GF-D8 (cell line): ENCODE measurements at regions not wholly inside any gene's neighbourhood (a gene's known extent, or its start where the extent isn't known, plus 50 kb on each side); places are given as distances from the start of the nearest gene placed in this dataset.
"Not testable (repeated sequence)": the region's sequence is repeated elsewhere in the genome, so short reads cannot be mapped to it uniquely, and the experiment has no call there.

Experiments used
- DNase-seq: peaks from one replicate; lab custom pipeline; 2025; lab: John Stamatoyannopoulos, UW

DNA sequence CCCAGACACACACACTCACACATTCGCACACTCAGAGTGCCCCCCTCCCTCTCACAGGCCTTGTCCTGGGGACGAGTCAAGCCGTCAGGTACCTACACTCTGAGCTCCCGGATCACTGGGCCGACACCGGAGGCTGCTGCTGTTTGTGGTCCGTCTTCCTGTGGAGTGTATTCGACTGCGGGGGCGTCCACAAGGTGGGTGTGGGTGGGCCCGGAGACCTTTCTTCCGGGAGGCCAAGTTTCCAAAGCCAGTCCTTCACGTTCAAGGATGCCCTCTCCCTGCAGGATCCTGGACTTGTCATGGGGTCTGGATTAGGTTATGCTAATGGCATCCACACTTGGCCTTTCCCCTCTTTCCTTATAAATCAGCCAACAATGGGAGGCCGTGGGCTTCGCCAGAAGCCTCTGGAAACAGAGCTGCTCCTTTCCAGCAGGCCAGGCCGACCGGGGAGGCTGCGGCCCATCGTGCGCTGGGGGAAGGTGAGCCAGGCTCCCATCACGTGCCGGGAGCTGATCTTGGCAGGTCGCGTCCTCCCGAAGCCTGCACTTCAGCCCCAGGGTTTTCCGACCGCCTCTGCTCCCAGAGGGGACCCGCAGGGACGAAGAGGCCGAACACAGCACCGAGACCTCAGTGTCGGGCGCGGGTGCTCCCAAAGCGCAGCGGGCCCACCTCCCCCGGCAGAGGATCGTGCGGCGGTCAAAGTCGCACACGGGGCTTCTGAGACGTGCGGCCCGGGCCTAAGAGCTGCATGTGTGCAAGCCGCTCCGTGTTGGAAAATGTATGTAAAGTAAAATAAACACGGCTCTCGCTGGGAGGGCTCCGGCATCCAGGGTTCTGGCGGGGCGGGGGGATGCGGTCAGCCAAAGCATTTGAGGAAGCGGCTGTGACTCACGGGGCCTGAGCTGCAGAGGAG lies 196.5 kb upstream of the ZNF469 start:
- DNase-seq: not testable (repeated sequence)

DNA sequence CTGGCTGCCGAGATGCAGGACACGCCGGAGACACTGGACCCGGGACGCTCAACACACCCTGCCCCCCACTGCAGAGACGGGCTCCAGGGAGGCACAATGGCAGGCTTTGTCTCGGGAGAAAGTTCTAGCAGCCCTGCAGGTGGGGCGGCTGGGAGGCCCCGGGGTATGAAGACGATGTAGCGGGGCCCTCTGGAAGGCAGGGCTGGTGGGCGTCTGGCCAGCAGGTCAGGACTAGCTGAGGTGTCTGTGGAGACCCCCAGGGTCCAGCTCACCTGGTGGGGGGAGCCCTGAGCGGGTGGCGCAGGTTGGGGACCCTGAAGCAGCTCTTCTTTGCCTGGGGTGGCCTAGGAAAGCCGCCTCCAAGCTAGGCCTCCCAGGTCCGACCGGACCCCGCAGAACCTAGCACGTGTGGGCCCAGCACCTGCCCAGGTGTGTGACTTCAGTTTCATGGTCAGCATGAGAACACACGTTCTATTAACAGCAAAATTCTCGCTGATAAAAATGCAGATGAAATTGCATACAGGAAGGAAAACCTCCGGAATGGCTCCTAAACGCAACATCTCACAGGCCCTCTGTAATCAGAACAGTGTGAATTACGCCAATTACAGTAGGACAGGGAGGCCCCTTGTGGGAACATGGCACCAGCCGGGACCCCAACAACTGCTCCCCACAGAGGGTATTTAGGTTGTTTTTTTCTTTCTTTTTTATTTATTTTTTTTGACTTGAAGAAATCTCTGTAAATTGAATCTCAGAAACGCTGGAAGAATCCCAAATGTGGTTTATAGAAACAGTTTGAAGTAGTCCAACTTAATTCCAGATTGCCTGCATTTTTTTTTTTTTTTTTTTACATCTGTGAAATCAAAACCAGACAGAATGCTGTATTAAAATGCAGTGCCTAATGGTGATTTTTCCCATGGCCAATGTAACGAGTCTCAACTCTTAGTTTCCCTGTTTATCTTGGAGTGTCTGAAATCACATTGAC lies 195.6 kb upstream of the ZNF469 start:
- not testable (repeated sequence) for DNase-seq

DNA sequence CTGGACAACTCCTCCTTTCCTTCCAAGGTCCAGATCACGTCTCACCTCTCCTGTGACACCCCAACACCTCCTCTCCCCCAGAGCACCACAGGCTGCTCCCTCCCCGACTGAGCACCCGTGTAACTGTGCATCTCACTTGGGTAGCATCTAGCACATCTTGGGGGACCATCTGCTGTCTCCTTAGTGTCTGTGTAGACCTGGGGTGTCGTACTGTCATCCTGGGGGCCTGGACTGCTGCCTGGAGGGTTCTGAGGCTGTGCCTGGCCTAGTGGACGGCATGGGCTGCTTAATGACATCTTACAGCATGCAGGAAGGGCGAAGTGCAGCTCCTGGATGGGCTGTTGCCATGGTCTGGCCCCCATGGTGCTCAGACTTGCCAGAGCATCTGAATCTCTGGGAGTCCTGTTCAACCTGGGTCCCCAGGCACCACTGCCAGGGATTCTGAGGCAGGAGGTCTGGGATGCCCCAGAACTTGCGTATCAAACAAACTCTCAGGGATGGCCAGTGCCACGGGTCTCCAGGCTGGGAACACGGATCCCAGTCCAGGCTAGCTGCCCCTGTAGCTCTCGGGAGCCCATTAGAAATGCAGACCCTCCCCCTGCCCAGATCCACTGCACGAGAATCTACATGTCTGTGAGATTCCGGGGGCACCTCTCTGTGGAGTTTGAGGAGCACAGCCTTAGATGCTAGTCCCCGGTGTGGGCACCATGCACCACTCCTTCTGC lies 194.4 kb upstream of the ZNF469 start:
- not testable (repeated sequence) for DNase-seq

DNA sequence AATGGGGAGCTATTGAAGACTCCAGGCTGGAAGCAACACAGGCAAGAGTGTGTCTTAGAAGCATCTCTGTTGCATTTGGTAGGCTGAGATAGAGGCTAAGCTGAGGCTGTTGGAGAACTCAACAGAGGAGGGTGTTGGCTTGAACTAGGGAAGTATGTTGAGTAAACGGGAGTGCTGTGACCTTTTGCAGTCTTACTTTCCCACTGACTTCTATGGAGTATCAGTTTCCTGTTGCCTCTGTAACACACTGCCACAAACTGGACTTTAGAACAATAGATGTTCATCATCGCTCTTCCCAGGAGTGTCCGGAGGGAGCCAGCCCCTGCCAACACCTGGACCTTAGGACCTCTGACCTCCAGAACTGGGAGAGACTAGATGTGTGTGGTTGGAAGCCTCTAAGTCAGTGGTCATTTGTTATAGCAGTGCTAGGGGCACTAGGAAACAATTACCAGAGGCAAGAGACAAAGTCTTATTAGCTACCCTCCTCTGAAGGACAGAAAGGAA lies 192.1 kb upstream of the ZNF469 start:
- DNase-seq: not testable (repeated sequence)

DNA sequence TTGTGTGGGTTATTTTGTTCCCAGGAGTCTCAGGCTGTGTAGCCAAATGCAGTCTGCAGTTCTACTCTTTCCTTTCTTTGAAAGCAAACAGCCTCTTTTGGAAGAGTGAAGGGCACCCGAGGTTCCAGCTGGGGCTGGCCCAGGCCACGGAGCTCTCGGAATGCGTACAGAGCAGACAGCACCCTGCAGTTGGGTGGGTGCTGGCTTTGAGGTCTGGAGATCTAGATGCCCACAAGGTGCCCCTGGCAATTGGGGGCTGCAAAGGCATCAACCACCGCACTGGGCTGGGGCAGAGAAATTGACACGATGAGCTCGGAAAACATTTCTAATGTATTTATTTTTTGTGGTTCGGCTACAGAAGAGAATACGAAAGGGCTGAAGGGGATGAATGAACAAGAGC lies 191.6 kb upstream of the ZNF469 start:
- not testable (repeated sequence) for DNase-seq

DNA sequence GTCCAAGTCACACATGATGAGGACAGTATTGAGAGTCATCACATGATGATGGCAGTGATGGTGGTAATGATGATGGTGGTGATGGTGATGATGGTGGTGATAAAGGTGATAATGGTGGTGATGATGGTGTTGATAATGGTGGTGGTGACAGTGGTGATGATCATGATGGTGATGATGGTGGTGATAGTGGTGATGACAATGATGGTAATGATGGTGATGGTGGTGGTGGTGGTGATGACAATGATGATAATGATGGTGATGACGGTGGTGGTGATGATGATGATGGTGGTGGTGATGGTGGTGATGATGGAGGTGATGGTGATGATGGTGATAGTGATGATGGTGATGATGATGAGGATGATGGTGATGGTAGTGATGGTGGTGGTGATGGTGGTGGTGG lies 190.2 kb upstream of the ZNF469 start:
- no peak for DNase-seq

DNA sequence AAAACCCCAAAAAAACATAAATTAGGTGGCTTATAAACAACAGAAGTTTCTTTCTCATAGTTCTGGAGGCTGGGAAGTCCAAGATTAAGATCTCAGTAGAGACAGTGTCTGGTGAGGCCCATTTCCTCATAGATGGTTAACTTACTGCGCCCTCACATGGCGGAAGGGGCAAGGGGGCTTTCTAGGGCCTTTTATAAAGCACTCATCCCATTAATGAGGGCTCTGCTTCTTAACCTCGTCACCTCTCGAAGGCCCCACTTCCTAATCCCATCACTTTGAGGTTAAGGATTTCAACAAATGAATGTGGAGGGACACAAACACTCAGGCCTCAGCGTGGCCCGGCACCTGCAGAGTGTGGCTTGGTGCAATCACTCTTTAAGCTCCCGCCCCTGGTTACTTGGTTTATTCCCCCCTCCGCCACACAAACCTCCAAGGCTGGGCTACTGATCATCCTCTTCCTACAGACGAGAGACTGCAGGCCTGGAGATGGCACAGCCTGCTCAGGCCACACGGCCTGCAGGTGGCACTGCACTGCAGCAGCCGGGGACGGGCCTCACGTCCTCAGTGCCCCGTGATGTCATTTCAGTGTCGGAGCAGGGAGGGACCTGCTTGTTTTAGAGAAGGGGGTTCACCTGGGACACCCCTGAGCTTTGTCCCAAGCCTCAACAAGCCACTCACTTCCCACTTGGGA lies 188.9 kb upstream of the ZNF469 start:
- peak; percentile 60 for DNase-seq

DNA sequence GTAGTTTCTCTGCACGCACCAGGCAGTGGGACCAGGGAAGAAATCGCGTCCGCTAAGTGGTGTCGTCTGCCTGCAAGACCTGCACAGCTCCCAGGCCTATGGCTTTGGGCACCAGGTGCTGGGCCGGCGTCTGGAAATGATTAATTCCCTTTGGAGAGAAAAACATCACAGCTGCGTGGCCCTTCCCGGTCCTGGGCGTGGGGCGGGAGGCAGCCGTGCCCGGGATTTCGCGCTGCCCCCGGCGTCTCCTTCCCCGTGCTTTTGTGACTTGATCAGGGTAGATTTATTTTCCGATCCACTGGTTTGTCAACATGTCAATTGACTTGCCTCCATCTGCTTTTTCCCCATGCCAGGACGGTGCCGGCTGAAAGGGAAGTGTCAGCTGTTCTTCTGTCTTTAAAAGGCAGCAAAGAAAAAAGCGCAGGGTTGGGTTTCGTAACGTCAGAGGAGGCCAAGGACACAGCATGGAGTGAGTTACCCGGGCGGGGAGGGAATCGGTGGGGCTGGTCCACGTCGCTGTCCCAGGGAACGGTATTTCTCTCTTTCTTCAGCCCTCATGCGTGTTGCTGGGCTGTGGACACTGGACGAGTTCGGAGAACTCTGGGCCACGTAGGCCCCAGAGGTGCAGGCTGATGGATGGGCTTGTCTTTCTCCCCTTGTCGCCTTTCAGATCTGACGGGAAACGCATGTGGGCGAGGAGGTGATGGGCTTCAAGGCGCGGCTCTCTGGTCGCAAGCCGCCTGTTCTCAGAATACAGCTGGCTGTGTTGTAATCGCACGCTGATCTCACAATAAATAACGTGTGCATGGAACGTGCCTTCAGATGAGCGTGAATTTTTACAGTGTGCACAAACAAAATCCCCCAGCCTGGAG lies 188.1 kb upstream of the ZNF469 start:
- peak; percentile 44 for DNase-seq

DNA sequence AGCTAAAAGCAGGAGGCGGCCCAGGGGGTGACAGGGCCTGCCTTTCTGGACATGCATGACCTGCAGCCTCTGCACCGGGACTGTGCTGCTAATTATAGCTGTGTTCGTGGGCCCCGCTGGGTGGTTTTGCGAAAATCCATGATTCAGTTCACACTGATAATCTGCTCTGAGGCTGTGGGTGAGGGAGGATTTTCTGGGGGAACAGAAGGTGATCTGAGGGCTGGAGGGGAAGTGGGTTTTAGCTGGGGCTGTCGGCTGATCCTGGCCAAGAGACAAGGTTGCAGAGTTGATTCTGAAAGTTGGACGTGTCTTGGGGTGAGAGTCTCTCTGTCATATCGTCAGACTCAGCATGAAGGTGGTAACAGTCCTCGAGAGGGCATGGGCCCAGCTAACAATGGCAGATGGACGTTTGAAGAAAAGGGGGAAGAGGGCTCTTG lies 187.5 kb upstream of the ZNF469 start:
- DNase-seq: no peak

DNA sequence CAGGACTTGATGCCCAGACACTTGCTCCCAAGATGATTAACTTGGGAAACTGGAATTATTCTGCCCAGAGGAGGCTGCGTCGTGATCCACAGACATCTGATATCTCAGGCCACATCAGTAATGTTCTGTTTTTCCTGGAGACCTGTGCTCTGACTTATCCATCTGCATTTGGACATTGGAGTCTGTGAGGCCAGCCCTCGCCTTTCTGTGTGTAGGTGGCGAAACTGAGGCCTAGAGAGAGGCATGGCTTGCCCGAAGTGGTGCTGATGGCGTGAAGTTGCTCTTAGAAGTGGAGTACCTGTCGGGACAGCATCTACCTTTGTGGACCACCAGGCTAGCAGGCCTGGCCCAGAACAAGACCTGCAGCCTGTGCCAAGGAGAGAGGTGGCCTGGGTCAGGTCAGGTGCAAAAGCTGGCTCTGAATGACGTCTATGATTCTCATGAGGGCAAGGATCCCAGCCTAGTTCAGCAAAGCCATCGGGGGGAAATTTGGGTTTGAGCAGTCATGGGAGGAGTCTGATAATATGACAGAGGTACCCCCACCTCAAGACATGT lies 186.8 kb upstream of the ZNF469 start:
- DNase-seq: no peak

DNA sequence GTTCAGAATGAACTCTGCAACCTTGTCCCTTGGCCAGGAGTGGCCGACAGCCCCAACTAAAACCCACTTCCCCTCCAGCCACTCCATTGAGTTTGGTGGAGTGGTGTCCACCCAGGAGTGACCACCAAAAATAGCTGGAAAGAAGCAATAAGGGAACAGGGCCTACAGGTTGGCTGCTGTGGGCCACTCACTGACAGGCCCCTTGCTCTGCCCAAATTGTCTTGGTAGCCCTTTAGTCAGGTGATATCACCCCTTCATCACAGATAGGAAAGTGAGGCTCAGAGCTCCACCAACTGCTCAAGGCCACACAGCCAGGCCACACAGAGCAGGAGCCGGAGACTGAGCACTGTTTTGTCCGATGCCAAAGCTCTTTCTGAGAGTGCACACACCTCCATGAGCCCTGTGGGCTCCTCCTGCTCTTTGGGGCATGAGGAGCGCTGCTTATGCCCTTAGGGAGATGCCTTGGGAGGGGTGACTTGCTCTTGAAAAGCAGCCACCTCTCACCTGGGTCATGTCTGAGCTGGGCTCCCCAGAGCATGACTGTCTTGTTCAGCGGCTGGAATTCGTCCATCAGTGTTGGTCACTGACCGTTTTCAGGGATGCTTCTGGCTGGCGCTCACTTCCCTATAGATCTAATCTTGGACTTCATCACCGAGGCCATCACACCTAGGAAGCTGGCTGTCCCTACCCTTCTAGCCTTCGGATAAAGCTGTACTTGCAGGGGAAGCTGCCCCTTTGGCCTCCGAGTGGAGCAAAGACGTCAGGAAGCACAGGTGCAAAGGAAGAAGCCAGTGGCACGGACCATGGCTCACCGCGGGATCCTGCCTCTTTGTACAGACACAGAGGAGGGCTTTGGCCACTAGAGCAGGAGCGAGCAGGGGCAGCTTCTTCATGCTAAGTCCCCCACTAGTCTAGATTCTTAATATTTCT lies 186.0 kb upstream of the ZNF469 start:
- DNase-seq: no peak

DNA sequence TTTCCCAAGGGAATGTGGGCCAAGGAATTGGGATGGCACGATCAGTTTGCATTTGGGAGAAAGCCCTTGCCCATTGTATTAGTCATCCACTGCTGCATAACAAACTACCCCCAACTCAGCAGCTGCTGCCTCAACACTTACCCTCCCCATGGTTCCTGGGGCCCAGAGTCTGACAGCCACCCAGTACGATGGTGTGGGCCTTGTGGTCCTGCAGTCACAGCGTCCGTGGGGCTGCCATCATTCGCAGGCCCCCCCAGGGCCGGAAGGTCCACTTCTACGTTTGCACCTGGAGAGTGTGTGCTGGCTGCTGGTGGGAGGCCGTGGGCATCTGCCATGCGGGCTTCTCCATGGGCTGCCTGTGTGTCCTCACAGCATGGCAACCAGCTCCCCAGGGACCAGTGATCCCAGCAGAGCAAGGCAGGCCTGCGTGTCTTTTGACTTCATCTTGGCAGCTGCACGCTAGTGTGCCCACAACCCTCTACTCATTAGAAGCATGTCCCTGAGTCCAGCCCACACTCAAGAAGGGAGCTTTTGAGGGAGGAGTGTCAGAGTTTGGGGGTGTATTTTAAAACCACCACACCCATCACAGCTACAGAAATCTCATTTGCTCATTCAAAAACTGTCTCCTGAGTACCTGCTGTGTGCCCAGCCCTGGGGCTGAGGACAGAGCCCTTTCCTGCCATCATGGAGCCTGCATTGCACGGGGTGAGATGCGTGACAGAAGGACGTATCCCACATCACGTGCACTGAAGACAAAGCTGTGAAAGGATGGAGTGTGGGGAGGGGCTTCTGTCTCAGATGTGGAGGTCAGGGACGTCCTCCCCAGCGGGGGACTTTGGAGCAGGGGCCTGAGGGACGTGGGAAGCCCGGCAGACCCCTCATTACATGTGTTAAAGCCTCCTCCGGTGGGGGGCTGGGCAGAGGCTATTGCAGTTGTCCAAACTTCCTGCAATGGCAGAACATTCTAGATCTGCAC lies 185.0 kb upstream of the ZNF469 start:
- DNase-seq: no peak

DNA sequence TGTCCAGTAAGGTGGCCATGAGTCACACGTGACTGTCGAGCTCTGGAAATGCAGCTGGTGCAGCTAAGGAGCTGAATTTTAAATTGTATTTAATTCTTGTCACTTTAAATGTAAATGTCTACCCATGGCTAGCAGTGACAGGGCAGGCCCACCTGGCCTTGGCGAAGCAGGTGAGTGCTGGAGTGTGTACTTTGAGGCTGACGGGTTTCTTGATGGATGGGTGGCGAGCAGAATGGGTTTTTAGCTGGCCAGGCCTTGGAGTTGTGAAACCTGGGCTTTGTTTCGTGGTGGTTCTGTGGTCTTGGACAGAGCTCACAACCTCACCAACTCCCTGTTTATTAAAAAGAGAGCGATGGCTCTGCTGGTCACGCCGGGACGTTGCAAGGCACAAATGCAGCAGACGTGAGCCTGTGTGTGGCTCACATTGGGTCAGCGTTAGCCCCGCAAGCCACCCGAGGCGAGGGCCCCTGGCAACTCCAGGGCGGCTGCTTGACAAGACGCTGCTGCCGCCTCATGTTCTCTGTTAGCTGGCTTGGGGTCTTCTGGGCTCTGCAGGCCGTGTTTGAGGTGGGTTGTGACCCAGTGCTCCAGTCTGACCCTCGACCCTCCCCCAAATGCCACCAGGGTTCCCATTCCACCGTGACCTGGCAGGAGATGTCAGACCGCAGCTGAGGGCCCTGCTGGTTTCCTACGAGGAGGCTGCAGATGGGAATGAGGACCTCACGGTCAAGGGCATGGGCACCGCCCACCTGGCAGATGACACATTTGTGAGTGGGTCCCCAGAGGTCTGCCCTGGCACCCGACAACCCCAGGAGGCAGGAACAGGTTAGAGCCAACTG lies 184.1 kb upstream of the ZNF469 start:
- not testable (repeated sequence) for DNase-seq

DNA sequence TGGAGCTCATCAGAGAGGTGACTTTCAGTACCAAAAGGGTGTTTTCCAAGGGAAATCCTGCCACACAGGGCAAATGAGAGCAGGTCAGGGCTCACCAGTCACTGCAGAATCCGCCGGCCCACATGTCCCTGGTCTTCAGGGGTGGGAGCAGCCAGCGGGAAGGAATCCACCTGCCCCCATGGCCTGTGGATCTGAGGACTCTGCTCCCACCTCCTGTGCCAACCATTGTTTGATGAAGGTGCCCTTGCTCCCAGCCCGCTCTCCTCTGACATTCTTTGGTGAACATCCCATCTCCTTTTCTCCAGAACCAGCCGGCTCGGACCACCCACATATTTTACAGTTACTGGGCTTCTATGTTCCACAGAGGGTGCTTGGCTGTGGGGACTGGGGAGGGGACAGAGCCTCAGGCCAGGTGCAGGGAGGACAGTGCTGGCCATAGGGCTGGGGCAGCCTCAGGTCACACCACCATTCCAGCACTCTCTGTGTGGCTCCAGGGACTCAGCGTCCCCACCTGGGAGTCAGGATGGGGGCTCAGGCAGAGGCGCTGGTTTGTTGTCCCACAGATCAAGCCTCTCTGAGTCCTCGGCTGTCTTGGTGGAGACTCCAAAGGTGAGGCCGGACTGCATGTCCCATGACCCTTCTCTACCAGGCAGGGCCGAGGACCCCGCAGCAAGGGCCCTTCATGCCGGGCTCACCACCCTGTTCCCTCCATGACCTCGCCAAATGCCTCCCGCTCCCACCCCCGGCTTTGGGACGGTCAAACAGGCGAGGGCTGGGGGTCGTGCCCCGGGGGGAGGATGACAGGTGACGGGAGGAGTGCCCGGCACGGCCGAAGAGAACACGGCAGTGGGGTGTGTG lies 183.2 kb upstream of the ZNF469 start:
- DNase-seq: not testable (repeated sequence)

DNA sequence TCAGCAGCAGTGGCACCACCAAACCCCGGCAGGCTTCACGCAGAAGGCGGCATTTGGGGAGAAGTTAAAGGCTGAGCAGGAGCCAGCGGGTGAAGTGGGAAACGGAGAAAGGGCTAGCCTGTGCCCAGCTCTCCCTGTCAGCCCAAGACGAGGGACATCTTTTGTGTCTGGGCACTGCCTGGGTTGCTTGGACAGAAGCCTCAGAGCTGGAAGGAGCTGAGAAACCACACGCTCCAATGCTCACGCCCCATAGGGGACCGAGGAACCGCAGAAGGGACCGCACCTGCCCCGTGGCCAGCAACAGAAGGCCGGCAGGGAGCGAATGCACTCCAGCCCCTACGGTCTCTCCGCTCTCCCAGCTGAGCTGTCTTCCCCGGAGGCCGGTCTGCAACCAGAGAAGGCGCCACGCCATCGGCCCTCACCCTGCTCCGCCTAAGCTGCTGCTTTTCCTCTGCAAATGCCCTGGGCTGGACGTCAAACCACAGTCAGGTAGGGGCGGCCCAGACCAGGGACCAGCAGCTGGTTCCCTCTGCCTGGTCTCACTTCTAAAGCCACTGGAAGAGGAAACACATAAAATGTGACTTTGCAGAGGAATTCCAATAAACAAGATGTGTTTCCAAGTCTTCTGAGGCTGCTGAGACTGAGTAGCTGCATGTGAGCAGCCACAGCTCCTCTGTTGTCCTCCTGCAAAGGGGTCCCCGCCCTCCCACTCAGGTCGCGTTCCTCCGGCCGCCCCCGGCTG lies 182.4 kb upstream of the ZNF469 start:
- DNase-seq: not testable (repeated sequence)
